SHP77 treated with DMSO at 0.1 percent for 48 hours (cell line): ENCODE measurements at regions not wholly inside any gene's neighbourhood (a gene's known extent, or its start where the extent isn't known, plus 50 kb on each side); places are given as distances from the start of the nearest gene placed in this dataset.

ENCODE experiments used
- DNase-seq: peaks from one replicate; lab custom pipeline; 2025; lab: John Stamatoyannopoulos, UW

DNA sequence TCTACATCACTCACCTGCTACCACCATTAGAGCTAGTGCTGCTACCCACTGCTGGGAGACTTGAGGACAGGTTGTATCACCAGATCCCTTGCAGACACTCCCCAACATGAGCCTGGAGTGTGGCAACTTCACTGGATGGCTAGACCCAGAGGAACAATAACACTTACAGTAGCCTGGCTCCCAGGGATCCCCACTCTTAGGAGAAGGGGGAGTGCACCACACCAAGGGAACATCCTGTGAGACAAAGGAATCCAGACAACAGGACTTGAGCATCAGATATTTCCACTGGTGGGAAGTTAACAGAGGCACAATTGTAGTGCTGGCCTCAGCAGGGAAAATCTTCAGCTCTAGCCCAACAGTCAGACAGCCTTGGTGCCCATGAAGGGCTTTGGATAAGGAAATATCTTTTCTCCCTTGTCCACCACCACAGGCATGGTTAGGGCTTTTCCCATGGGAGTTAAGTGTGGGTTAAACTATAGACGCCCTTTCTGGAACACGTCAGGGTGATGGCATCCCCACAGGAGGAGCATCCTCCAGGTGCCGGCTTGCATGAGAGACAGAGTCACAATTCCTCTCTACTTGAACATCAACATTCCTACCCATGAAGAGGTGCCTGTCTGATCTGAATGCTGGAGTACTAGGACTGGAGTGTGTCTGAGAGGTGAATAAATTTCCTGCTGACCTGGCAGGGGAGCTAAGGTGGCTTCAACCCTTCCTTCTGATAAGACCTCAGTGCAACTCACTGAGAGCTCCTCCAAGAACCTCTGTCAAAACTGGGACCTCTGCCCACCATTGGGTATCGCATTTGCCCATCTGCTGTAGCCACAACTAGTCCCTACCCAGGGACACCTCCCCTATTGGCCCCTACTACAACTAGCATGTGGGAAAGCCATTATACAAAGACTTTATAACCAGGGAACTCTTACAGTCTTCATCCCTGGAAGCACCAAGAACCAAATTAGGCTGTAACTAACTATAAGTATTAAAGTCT, 55.4 kb upstream of the SIRPG start:
- no peak for DNase-seq

DNA sequence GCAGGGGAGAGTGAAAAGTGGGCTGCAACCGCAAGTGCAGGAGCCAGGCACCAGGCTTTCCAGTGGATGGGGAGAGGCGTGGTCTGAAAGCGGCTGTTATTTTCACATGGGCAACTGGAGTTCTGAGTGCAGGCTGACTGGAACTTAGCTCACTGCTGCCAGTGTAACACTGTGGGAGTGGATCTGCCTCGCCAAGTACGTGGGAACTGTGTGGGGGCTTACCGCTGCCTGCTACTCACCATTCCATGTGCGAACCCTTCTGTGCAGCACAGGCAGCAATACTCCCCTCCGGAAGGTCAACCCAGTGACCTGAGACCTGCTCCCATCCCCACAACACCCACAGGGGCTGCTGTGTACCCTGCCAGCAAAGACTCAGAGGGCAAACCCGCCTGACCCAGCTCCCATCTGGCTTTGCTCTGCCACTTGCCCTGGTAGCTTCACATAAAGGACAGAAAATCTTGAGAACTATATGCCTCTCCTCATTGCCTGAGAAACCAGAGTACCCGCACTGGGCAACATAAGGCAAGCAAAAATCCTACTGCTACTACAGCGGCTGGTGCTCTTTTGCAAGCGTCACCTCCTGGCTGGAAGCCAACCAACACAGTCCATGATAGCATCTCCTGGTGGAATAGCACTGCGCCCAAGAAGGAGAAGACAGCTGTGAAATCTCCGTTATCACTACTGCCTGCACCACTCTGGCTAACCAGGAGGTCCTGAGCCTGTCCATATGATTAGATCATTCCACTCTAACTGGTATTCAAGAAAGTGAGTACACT, 54.4 kb upstream of the SIRPG start:
- no peak for DNase-seq

DNA sequence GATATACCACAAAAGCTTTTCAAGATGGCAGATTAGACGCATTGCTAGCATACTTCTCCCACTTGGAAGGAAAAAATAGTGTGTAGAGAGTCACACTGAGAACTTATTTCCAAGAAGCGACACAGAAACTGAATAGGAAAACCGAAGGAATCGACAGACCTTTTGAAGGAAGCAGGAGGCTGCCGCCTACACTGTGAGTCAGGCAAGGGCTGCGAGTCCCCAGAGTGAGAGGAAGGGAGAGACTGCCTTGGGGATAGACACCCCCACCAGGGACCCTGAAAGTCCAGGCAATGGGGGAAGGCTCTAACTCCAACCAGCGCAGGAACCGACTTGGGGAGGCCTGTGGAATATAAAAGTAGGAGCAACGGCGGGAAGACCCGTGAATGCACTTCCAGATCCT, 53.7 kb upstream of the SIRPG start:
- DNase-seq: no peak

DNA sequence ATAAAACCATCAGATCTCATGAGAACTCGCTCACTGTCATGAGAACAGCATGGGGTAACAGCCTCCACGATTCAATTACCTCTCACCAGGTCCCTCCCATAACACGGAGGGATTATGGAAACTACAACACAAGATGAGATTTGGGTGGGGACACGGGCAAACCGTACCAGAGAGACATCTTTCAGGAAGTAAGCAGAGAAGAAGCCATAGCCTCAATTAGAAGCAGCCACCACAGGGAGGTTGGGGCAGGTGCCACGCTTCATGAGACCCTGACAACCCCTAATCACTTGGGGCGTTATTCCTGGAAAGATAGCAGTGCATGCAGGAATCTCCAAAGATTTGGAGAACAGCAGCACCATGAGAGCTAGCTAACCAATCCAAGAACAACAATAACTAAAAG, 52.9 kb upstream of the SIRPG start:
- no peak for DNase-seq

DNA sequence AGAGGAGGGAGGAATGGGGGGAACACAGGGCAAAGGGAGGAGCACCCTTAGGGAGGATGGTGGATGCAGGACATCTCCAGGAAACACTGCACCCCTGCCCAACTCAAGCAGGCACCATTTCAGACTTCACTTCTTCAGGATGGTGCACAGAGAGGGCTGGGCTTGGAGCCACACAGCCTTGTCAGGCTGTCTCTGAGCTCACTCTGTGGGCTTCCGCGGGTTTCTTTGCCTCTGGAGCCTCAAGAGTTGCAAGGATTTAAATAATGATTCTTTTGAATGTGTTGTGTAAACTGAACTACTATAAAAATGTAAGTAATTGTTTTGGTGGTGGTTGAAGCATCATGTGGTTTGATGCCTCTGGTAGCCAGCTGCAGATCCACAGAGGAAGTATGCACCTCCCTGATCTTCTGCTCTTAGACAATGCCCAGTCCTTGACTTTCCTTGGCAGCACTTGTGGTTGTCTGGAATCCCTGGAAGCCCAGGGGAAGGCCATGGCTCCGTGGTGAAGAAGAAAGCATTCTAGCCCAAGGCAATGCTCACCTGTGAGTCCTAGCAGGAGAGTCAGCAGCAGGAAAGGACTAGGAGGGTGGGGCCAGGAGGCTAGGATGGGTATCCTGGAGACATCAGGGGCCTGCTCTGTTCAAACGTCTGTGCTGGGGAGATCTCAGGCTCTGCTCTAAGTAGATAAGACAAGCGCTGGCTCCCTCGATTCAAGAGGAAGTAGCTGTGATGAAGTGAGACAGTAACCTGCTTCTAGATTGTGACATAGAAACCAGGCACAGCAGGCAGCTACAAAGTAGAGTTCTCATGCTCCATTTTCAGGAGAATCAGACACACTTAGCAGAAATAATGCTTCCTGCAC, 50.2 kb upstream of the SIRPG start:
- no peak for DNase-seq
